Activated CD8-positive, alpha-beta T cell treated with anti-CD3 and anti-CD28 coated beads for 36 hours (primary cell): ENCODE measurements at regions not wholly inside any gene's neighbourhood (a gene's known extent, or its start where the extent isn't known, plus 50 kb on each side); places are given as distances from the start of the nearest gene placed in this dataset.
"Not testable (repeated sequence)": the region's sequence is repeated elsewhere in the genome, so short reads cannot be mapped to it uniquely, and the experiment has no call there.

ENCODE experiments used
- ATAC-seq: fragments of 200-7000 bp; cut with Tn5 transposase; one replicate; pipeline ENCODE4 v1.10.0; 2021; ENCODE audit warnings: mild to moderate bottlenecking, moderate library complexity
- CTCF ChIA-PET: fragments of 350-600 bp; sonication (Branson Sonifier 250); formaldehyde crosslinking; loops from one replicate; lab custom pipeline; 2021; ENCODE audit warnings: antibody characterized with exemption; lab: Charles Lee
- POLR2A ChIA-PET: fragments of 350-600 bp; sonication (Branson Sonifier 250); formaldehyde crosslinking; loops from one replicate; lab custom pipeline; 2021; ENCODE audit warnings: antibody characterized with exemption; lab: Charles Lee
- DNase-seq: peaks from one replicate; pipeline ENCODE4 v3.0.0-alpha.2; 2020
- H3K27ac Mint-ChIP-seq: one replicate; pipeline ENCODE4 v1.8.0; 2021; ENCODE audit warnings: mild to moderate bottlenecking, mixed read lengths
- H3K27me3 Mint-ChIP-seq: one replicate; pipeline ENCODE4 v1.8.0; 2021; ENCODE audit warnings: mixed read lengths
- H3K36me3 Mint-ChIP-seq: one replicate; pipeline ENCODE4 v1.8.0; 2021; ENCODE audit warnings: low read depth, mixed read lengths
- H3K4me1 Mint-ChIP-seq: one replicate; pipeline ENCODE4 v1.8.0; 2021; ENCODE audit warnings: low read depth, mixed read lengths
- H3K4me3 Mint-ChIP-seq: one replicate; pipeline ENCODE4 v1.8.0; 2021; ENCODE audit warnings: mild to moderate bottlenecking, moderate library complexity, mixed read lengths
- H3K9me3 Mint-ChIP-seq: one replicate; pipeline ENCODE4 v1.8.0; 2021; ENCODE audit warnings: mixed read lengths
- intact Hi-C: fragments of 100-400 bp; cut with micrococcal nuclease; formaldehyde crosslinking; loops from one replicate; pipeline ENCODE4 v1.10.0; 2022
- TF ChIP-seq, protein P1 (sequence below): fragments of 200-600 bp; IDR thresholded peaks from one replicate; pipeline ENCODE4 v1.8.0; 2022; ENCODE audit warnings: antibody characterized with exemption, mild to moderate bottlenecking

DNA sequence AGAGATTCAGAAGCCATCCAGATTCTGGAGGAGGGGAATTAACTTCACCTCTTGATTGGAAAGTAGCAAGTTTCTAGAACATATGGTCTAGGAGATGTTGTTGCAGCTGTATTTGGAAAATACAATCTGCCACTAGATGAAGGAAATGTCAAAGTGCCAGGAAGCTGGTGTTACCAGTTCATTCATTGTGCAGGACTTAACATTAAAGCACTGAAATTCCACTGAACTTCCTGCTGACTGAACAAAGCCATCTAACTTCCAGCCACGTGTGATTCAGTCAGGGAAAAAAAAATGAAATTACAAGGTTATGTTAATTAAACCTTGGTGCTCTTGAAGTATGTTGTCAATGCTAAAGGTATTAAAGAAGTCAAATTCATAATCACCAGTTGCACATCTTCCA, 321.5 kb upstream of the SASH1 start:
- Mint-ChIP-seq H3K9me3 (peaks cover 2% of the 10 kb centered on the region), H3K27me3 (no peaks in the 10 kb centered on the region), H3K4me1 (no peaks in the 10 kb centered on the region), H3K4me3 (no peak overlapping the region), H3K36me3 (no peaks in the 10 kb centered on the region), H3K27ac (no peak overlapping the region)
- ChIA-PET POLR2A (no interaction called here), CTCF (no interaction called here)
- DNase-seq = no peak
- intact Hi-C loops = no loop called here
- TF ChIP-seq, protein P1, sequence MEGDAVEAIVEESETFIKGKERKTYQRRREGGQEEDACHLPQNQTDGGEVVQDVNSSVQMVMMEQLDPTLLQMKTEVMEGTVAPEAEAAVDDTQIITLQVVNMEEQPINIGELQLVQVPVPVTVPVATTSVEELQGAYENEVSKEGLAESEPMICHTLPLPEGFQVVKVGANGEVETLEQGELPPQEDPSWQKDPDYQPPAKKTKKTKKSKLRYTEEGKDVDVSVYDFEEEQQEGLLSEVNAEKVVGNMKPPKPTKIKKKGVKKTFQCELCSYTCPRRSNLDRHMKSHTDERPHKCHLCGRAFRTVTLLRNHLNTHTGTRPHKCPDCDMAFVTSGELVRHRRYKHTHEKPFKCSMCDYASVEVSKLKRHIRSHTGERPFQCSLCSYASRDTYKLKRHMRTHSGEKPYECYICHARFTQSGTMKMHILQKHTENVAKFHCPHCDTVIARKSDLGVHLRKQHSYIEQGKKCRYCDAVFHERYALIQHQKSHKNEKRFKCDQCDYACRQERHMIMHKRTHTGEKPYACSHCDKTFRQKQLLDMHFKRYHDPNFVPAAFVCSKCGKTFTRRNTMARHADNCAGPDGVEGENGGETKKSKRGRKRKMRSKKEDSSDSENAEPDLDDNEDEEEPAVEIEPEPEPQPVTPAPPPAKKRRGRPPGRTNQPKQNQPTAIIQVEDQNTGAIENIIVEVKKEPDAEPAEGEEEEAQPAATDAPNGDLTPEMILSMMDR = no peak
- ATAC-seq = no peak

DNA sequence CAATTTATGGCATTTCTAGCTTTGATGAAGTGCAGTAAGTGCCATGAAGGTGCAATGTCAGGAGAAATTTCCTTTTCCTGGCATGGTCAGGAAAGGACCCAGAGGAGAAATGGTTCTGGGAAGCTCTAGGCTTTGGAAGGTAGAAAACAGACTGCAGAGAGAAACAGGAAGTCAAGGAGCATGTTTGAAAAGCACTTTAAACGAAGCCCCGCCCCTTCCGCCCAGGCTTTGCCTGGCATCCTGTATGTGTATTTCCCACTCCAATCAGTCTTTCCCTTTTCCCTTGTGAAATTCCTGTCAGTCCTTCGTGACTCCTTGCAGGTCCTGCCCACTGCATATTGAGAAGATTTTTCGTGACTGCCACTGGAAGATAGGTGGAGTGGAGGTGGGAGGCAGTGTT, 320.9 kb upstream of the SASH1 start:
- no peak for ATAC-seq
- Mint-ChIP-seq H3K4me3 (no peak overlapping the region), H3K27ac (no peak overlapping the region), H3K27me3 (no peaks in the 10 kb centered on the region), H3K4me1 (no peaks in the 10 kb centered on the region), H3K36me3 (no peaks in the 10 kb centered on the region), H3K9me3 (peaks cover 2% of the 10 kb centered on the region)
- ChIA-PET CTCF (no interaction called here), POLR2A (no interaction called here)
- DNase-seq = no peak
- TF ChIP-seq, protein P1 = no peak
- intact Hi-C loops = no loop called here

DNA sequence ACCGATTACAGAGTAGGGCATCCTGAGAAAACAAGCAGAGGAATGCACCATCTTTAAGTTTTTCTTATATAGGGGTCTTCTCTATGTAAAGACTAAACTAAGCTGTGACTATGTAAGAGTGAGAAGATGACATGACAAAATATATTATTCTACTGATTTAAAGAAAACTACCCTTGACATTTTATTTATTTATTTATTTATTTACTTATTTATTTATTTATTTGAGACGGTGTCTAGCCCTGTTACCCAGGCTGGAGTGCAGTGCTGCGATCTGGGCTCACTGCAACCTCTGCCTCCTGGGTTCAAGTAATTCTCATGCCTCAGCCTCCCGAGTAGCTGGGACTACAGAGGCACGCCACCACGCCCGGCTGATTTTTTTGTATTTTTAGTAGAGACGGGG, 320.4 kb upstream of the SASH1 start:
- CTCF ChIA-PET, H3K4me3 Mint-ChIP-seq, POLR2A ChIA-PET: not testable (repeated sequence)

DNA sequence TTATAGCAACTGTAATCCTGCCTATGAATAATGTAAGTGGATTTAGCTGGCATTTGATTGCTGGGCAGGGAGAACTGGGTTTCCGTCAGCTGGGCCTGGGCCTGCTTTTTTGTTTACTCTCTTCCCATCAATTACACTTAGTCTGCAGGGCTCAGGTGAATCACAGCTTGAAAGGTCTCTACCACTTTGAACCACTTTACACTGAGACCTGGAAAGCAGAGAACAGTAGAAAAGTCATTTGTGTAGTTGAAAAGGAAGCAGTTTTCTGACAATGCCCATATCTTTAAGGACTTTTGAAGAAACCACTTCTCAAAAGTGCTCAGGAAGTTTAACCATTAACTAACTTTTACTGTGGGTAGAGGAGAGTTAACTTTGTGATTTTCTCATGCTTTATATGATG, 315.4 kb upstream of the SASH1 start:
- H3K9me3 Mint-ChIP-seq = peaks cover 2% of the 10 kb centered on the region
- H3K4me1 Mint-ChIP-seq = no peaks in the 10 kb centered on the region
- no peak for DNase-seq
- no peak overlapping the region for H3K4me3 Mint-ChIP-seq
- ATAC-seq = no peak
- intact Hi-C loops = no loop called here
- no peak overlapping the region for H3K27ac Mint-ChIP-seq
- no peaks in the 10 kb centered on the region for H3K36me3 Mint-ChIP-seq
- ChIA-PET CTCF (no interaction called here), POLR2A (no interaction called here)
- TF ChIP-seq, protein P1 = no peak
- no peaks in the 10 kb centered on the region for H3K27me3 Mint-ChIP-seq

More for the DNA sequence above, 320.4 kb upstream of the SASH1 start:
- H3K36me3 Mint-ChIP-seq, intact Hi-C loops, DNase-seq, ATAC-seq, H3K4me1 Mint-ChIP-seq, H3K27me3 Mint-ChIP-seq, H3K9me3 Mint-ChIP-seq, H3K27ac Mint-ChIP-seq: not testable (repeated sequence)

DNA sequence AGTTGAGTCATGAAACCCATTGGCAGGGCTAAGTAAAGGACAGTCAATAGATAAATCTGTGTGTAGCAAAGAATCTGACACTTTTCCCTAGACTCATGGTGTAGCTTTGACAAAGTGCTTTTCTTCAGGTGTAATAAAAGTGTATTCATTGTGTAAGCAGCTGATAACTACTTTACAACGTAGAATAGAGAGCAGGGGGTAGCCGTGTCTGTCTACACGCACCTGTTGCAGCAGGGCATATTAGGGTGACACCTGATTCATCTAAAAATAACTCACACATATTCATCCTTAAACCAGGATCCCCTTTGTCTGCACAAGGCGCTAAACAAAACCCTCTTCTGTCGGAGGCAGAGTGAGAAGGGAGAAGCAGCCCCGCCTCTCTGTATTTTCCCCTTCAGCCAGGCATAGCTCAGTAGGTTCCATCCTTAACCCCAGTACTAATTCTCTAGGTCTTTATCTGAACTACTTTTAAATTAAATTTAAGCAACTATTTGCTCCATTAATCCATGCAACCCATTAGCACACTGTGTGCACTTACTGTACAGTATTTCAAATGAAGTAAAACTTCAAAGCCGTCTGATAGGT, 306.7 kb upstream of the SASH1 start:
- no peak for DNase-seq
- H3K27ac Mint-ChIP-seq = no peak overlapping the region

More for the DNA sequence above, 306.7 kb upstream of the SASH1 start:
- H3K4me1 Mint-ChIP-seq = no peaks in the 10 kb centered on the region
- CTCF ChIA-PET = no interaction called here
- no peaks in the 10 kb centered on the region for H3K27me3 Mint-ChIP-seq
- no peaks in the 10 kb centered on the region for H3K9me3 Mint-ChIP-seq
- no peaks in the 10 kb centered on the region for H3K36me3 Mint-ChIP-seq
- intact Hi-C loops = no loop called here
- no peak for ATAC-seq
- no peak overlapping the region for H3K4me3 Mint-ChIP-seq
- POLR2A ChIA-PET = no interaction called here
- TF ChIP-seq, protein P1 = no peak
